ENCODE measurements at regions not wholly inside any gene's neighbourhood (a gene's known extent, or its start where the extent isn't known, plus 50 kb on each side); places are given as distances from the start of the nearest gene placed in this dataset.
A peak's percentile ranks its signal among the peaks of the same experiment; 100 is the strongest.

DNA sequence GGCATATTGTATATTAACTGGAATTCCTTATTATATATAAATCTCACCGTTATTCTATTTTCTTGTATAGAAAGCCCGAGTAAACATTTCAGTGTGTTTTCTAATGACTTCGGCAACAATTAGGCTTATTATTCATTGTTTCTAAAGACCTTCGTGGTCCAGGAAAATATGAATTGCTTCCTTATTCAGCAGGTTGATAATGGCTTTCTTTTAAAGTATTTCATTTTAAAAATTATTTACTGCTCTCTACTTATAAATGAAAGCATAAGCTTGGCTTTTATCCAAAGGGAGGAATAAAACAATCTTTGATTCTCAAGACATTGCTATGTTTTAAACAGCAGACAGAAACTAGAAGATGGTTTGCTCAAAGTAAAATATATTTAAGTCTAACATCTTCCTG, 198.4 kb upstream of the RGS18 start:
- no peak for DNase-seq (ENCODE audit: low spot score)
- FAIRE-seq: no peak

DNA sequence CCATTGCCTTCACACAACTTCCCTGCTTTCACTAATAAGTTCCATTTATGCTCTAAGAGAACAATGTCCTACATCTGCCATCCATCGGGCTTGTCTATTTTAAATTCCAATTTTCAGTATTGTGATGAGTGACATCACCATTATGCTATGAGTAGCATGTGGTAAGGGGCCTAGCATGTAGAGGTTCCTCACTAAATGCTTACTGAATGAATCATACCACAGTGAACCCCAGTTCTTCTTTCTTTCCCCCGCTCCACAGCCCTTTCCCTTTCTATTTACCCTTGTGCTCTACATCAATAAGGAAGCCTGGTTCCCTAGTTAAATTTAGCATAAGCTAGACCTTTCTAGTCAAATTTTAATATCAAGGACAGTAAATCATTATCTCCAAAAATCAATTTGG, 195.0 kb upstream of the RGS18 start:
- FAIRE-seq (no peak), DNase-seq (ENCODE audit: low spot score) (peak; percentile 35)

DNA sequence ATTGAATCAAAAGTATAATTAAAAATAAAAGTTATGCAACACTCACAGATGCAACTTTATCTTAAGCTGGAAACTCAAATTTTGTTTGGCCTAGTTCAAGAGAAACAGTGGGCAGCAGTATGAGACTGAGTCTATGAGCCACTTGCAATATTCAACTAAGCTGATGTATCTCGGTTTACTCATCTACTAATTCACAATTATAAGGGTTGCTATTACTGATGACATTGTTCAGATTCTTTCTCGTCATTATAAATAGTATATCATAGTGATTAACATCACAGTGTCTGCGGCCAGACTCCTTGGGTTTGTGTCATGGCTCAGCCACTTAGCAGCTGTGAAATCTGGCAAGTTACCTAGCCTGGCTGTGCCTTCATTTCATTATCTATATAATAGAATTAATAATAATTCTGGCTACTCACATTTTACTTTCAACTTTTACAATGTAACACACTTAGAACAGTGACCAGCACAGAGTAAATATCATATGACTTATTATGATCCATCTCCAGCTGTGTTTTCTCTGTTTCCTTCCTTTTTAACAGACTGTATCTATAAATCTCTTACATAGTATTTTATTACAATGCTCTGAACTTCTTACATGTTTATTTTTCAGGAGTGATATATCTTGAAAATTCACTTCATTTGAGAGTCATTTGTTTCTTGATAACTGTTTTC, 194.3 kb upstream of the RGS18 start:
- DNase-seq (ENCODE audit: low spot score) (peak; percentile 17), FAIRE-seq (no peak)

DNA sequence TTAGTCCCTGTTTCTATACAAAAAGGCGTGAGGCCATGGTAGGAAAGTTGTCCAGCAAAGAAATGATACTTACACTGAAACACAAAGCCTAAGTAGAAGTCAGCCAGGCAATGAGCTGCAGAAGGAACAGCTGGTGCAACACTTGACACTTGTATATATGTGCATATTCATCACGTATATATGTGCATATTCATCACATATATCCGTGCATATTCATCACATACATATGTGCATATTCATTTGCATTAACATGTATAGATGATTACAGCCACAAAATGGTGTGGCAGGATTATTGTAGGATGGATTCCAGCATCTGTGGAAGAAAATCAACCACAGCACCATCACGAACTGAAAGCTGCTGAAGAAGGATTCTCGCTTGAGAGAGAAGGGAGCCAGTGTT, 189.0 kb upstream of the RGS18 start:
- DNase-seq (ENCODE audit: low spot score): no peak
- no peak for FAIRE-seq

DNA sequence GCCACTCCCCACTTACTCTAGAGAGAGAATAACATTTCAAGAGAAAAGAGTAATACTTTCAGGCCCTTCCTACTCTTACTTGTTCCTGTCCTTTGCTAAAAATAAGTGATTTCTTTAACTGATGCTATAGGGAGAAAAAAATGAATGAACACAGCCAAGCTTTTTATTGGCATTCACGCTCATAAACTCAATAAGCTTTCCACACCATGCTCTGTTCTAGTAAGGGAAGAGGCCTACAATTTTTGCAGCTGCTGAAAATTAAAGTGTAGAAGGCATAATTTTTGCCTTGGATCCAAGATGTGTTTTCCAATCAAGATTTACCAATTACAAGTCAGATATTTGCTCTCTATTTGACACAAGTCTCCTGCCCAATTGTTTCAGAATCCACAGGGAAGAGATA, 188.1 kb upstream of the RGS18 start:
- FAIRE-seq (no peak), DNase-seq (ENCODE audit: low spot score) (no peak)

DNA sequence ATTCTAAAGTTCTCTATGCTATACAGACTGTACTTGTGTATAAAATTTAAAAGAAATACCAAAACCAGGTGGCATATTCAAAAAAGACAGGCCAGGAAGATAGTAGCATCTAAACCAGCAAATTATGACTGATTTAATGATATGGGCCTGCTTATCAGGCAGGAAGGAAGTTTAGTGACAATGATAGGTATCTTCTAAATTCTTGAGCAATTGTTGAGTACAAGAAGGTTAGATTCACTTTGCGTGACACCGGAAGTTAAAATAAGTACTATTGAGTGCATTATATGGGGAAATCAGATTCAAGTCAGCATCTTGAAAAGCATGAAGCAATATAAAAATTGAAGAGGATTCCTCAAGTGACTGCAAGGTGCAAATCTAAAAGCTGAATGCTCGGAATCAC, 186.8 kb upstream of the RGS18 start:
- DNase-seq (ENCODE audit: low spot score): no peak
- FAIRE-seq: no peak

DNA sequence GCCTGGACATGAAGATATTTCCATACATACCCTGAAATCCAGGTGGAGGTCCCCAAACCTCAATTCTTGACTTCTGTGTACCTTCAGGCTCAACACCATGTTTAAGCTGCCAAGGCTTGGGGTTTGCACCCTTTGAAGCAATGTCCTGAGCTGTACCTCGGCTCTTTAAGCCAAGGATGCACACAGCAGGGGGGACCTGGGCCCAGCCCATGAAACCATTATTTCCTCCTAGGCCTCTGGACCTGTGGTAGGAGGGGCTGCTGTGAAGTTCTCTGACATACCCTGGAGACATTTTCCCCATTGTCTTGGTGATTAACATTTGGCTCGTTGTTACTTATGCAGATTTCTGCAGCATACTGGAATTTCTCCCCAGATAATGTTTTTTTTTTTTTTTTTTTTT, 184.3 kb upstream of the RGS18 start:
- FAIRE-seq: no peak

DNA sequence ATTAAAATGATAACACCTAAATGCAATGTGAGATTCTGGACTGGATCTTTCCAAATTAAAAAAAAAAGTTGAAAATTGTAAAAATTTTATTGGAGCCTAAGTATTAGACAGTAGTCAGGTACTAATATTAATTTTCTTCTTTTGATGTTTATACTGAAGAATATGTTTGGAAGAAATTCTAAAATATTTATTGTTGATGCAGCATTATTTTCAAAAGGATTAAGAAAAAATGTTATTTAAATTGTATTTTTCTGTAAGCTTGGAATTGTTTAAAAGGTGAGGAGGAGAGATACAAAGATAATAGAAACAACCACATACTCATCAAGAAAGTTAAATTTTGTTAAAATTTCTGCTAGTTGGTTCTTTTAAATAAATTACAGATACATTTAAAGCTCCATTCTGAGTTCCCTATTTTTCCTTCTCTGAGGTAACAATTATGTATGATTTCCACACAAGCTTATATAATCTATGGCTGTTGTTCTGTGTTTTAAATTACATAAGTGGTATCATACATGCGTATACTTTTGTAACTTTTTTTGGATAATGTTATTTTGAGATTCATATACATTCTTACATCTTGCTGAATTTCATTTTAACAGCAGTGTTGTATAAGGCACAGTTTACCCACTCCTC, 180.3 kb upstream of the RGS18 start:
- FAIRE-seq: no peak
- no peak for DNase-seq (ENCODE audit: low spot score)

More for the DNA sequence above, 184.3 kb upstream of the RGS18 start:
- DNase-seq (ENCODE audit: low spot score): no peak

DNA sequence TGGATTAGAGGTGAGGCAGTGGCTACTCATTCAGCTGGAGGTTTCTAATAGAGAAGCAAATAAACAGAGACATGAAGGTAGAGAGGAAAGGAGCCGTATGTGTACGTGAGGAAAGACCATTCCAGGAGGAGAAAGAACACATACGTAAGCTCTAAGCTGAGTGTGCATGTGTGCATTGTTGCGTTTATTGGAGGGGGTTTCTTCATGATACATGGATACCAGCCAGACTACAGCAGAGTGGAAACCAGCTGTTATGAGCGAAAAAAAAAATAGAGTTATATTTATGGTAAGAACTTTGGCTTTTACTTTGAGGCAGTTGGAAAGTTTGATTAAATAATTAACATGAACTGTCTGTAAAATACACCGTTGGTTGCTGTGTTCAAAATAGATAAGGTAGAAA, 173.4 kb upstream of the RGS18 start:
- no peak for FAIRE-seq

DNA sequence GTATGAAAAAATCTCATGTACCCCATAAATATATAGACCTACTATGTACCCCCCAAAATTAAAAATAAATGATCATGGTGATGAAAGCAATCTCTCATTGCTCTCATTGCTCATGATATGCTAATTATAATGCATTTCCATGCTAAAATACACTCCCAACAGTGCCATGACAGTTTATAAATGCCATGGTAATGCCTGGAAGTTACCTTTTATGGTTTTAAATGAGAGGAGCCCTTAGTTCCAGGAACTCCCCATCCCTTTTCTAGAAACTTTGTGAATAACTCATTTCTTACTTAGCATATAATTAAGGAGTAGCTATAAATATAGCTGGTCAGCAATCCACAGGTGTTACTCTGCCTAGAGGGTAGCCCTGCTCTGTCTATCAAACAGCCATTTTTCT, 166.1 kb upstream of the RGS18 start:
- DNase-seq (ENCODE audit: low spot score) (no peak), FAIRE-seq (no peak)

More for the DNA sequence above, 173.4 kb upstream of the RGS18 start:
- DNase-seq (ENCODE audit: low spot score): no peak

DNA sequence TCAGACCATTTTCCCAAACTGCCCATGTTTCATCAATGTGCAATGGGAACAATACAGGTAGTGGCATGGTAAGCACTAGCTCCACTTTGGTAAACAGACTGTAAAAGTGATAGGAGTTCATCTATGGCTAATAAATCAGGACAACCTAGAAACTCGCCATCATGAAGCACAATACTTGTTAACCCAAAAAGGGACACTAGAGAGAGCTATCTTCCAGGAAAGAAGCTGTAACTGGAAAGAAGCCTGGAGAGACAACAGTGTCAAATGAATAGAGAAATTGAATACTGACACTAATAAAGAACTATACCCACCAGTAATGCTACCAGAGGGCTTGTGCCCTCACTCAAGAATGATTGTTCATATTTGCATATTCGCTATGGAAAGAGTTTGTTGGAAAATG, 164.7 kb upstream of the RGS18 start:
- FAIRE-seq (no peak), DNase-seq (ENCODE audit: low spot score) (no peak)

DNA sequence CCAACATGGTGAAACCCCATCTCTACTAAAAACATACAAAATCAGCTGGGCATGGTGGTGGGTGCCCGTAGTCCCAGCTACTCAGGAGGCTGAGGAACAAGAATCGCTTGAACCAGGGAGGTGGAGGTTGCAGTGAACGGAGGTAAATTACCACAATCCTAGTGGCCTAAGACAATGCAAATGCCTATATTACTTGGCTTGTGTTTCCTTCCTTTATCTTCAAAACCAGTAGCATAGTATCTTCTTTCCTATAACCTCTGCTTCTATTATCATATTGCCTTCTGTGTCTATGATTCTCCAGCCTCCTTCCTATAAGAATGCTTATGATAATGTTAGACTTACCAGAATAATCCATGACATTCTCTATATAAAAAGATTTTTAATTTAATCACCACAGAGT, 156.2 kb upstream of the RGS18 start:
- no peak for FAIRE-seq
- DNase-seq (ENCODE audit: low spot score): no peak

DNA sequence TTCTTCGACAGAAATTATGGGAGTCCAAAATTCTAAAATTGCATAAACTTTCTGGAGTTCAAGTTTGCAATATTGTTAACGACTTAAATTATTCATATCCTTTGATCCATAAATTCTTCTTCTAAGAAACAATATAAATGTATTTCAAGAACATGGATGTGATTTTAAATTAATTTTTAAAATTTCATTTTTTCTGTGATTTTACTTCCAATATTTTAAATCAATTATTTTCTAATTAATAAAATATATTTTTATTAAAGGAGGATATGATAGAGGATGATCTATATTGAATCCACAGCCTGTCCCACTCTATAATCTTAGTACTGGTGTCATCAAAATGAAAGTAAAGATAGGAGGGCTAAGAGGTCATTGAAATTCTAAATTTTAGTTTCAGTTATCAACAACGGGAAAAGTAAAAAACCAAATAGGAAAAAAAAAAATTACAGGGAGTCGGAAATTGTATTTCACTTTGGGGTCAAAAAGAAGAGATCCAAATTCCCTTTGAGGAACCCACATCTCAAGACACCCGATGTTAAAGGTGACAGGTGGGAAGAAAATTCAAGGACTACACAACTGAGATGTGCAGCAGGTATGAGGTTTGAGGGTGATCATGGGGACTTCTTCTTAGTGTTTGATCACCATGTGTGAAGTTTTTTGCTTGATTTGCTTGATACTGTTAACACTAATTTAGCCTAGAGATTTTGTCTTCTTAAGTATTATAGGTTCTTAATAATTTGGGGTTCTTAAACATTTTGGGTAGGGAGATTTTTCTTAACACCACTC, 154.8 kb upstream of the RGS18 start:
- FAIRE-seq: no peak

DNA sequence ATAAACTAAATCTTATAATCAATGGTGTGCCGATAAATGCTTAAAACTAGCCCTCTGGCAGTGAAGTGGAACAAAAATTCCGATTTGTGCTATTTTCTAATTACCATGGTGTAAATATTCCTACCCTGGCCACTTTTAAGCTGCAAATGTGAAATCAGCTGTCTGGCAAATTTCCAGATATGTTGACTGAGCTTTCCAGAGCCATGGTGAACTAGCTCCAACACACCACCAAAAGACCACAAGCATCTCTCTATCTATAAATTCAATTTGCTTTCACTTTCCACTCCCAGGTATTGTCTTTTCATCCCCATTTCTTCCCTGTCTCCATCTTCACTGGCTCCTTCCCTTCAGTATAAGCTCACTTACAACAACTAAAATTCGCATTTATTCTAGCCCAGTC, 152.3 kb upstream of the RGS18 start:
- DNase-seq (ENCODE audit: low spot score) (no peak), FAIRE-seq (no peak)

More for the DNA sequence above, 154.8 kb upstream of the RGS18 start:
- no peak for DNase-seq (ENCODE audit: low spot score)

DNA sequence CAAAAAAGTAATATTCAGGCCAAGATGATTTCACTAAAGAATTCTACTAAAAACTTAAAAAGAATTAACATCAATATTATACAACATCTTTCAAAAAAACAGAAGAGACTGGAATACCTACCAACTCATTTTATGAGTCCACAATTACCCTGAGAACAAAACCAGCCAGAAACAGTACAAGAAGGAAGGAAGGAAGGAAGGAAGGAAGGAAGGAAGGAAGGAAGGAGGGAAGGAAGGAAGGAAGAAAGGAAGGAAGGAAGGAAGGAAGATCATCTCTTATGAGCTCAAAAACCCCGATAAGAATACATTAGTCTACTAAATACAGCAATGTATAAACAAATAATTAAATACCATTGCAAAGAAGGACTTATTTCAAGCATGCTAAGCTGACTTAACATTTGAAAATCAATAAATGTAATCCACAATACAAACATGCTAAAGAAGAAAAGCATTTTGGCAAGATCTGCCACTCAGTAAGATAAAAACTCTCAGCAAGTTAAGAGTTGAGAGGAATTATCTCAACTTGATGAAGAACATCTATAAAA, 149.9 kb upstream of the RGS18 start:
- FAIRE-seq (no peak), DNase-seq (ENCODE audit: low spot score) (no peak)

DNA sequence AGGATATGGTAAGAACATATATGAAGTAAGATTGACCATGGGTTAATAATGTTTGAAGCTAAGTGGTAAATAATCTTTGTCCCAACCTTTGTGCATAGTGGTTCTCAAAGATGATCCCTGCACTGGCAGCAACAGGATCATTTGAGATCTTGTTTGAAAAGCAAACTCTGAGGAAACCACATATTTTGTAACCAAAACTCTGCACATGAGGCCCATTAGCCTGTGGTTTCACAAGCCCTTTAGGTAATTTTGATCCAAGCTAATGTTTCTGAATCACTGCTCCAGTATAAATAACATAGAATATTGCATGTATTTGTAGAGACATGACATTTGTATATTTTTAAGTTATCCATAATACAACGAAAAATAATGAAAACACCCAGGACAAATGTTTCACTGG, 147.9 kb upstream of the RGS18 start:
- FAIRE-seq (no peak), DNase-seq (ENCODE audit: low spot score) (no peak)

DNA sequence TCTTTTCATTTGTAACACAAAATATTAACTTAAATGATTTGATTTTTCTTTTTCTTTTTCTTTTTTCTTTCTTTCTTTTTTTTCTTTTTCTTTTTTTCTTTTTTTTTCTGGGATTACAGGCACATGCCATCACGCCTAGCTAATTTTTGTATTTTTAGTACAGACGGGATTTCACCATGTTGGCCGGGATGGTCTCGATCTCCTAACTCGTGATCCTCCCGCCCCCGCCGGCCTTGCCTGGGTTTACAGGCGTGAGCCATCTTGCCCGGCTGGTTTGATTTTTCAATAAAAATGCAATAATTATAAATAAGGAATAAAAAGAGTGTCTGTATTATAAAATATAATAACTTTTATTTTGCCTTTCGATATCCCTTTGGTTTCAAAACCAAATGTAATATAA, 146.7 kb upstream of the RGS18 start:
- DNase-seq (ENCODE audit: low spot score) (no peak), FAIRE-seq (no peak)

DNA sequence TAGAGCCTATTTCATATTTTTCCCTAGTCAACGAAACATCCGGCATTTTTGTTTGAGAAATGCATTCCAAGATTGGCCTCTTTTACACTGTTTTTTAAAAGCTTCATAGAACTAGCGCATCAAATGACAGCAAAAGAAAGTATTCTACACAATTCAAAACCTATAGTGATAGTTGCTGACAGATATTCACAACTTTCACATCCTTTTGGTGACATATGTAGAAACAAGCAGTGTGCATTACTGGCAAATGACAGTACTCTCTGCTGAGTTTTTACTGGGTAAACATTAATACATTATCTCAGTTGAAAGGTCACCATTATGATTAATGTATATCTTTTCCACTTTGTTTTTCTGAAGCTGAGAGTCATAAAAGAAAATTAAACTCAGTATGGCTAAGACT, 135.4 kb upstream of the RGS18 start:
- no peak for FAIRE-seq
- no peak for DNase-seq (ENCODE audit: low spot score)

DNA sequence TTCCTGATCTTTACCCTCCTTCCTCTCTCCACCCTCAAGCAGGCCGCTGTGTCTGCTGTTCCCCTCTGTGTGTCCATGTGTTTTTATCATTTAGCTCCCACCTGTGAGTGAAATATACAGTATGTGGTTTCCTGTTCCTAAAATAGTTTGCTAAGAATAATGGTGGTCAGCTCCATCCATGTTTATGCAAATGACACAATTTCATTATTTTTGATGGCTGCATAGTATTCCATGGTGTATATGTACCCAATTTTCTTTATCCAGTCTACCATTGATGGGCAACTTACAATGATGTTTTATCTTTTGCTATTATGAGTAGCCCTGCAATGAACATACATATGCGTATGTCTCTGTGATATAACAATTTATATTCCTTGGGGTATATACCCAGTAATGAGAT, 133.4 kb upstream of the RGS18 start:
- FAIRE-seq: no peak
- no peak for DNase-seq (ENCODE audit: low spot score)

DNA sequence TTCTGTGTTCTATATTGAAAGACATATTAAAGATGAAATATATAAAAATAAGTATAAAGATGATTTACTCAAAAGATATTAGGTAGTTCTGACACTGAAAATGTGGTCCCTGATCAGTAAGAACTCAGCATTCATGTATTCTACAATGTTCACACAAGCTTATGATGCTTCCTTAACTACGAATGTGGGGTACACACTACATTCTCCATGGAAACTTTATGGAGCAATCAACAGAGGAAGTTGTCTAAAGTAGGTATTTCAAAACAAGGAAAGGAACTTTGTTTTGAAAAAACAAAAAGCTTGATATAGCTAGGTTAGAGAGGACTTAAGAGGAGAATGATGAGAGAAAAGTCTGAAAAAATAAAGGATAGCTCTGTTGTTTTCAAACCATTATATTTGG, 119.7 kb upstream of the RGS18 start:
- FAIRE-seq: no peak
- DNase-seq (ENCODE audit: low spot score): no peak

DNA sequence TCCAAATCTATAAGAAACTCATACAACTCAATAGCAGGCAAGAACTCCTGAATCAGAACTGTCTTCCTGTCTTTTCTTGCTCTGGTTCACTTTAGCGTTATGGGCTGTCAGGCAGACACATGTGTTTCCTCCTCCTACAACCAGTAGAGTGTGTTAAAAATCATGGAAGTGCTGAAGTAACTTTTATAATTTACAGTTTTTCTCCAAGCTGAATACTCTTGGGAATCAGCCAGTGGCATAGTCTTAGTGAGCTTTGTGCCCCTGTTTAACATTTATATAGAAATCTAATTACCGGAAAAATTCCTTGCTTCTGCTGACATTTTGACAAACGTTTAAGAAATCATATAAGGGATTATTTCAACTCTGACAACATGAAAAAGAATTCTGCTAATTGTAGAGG, 113.1 kb upstream of the RGS18 start:
- no peak for DNase-seq (ENCODE audit: low spot score)
- FAIRE-seq: no peak

DNA sequence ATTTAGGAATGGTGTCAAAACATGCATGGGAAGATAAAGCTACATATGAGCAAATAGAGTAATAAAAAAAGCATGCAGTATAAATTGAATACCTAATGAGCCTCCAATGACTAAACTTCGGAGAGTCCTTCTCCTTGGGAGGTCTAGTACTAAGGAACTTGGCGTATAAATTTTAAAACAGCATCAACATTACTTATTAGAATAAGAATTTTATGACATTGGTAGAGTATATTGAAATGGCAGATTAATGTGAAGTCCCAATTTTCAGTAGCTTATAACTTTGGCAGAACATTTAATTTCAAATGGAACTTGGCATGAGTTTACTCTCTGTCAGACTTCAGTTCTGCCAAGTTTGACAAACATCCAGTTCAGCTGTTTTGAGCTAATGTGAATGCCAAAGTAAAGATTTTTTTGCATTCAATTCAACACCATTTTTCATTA, 104.7 kb upstream of the RGS18 start:
- FAIRE-seq (no peak), DNase-seq (ENCODE audit: low spot score) (no peak)
